HG02943 (cell line): ENCODE measurements at regions not wholly inside any gene's neighbourhood (a gene's known extent, or its start where the extent isn't known, plus 50 kb on each side); places are given as distances from the start of the nearest gene placed in this dataset.

Source experiments
- ATAC-seq: cut with Tn5 transposase; IDR thresholded peaks from one replicate; pipeline ENCODE4 v1.9.1; 2021; ENCODE audit warnings: mild to moderate bottlenecking, low read depth, moderate library complexity; ENCODE audit not compliant: unreplicated experiment

DNA sequence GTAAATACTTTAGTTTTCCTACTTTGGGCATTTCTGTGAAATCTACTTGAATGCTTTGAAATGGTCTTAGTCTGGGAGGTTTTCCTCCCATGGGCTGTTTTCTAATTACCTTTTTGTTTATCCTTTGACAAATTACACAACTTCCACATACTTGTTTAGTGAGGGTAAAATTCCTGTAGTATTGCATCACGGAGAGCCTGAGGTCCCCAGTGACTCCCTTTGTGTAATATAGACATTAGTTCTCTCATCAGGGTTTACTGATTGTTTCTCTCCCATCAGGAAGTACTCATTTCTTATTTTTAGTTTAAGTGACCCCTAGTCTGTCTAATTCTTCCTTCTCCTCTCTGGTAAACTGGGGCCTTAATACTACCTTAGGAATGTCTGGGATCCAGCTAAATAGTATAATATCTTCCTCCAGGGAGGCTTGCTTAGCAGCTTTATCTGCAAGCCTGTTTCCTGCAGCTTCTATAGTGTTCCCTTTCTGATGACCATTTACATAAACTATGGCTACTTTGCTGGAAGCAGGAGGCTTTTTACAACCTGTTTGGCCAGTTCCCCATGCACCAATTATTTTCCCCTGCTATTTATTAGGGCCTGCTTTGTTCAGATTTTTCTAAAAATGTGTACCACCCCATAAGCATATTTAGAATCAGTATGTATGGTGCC, 87.2 kb upstream of the XCR1 start:
- no peak for ATAC-seq

DNA sequence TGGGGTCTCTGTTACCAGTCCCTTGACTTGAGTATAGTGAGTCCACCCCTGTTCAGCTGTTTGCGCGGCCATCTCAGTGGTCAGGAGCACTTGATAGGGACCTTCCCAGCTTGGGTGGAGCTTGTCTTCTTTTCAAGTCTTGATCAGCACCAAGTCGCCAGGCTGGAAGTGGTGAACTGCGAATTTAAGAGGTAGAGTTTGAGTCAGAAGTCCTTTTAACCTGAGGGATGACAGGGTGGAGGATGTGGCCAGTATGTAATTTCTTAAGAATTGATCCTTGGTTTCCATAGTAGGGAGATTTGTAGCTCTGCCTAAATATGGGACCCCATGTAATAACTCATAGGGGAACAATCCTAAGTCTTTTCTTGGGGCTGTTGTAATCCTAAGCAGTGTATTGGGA, 86.3 kb upstream of the XCR1 start:
- ATAC-seq: no peak

DNA sequence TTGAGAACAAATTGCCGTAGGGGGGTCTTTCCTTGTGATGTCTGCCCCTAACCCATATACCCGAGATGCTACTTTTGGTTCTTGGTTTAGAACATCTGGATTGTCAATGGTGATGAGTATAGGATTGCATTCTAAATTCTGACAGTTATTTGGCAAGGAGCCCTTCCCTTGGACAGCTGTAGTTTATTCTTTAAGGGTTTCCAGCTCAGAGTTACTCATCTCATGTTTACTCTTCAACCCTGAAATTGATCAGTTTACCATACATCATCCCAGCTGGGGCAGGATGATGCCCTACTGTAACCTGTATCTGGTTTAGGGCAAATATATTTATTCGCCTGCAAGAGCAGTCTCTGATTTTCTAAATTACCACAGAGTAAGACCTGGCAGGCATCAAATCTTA, 85.7 kb upstream of the XCR1 start:
- ATAC-seq: no peak

DNA sequence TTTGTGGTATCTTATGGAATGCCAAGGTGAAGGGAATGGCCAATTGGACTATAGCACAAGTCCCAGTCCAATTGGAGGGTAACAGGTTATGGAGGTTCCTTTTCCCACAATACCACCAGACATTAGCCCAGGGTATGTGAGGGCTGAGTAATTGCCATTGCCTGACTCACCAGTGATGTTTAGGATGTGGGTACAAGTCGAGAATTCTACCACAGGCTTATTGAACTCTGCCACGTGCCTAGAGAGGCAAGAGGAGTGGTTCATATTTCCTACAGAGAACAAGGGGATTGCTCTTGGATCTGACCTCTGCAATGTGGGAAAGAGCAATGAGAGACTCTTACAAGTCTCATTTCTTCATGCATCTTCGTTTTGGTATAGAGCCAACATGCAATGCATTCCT, 85.0 kb upstream of the XCR1 start:
- ATAC-seq: no peak

DNA sequence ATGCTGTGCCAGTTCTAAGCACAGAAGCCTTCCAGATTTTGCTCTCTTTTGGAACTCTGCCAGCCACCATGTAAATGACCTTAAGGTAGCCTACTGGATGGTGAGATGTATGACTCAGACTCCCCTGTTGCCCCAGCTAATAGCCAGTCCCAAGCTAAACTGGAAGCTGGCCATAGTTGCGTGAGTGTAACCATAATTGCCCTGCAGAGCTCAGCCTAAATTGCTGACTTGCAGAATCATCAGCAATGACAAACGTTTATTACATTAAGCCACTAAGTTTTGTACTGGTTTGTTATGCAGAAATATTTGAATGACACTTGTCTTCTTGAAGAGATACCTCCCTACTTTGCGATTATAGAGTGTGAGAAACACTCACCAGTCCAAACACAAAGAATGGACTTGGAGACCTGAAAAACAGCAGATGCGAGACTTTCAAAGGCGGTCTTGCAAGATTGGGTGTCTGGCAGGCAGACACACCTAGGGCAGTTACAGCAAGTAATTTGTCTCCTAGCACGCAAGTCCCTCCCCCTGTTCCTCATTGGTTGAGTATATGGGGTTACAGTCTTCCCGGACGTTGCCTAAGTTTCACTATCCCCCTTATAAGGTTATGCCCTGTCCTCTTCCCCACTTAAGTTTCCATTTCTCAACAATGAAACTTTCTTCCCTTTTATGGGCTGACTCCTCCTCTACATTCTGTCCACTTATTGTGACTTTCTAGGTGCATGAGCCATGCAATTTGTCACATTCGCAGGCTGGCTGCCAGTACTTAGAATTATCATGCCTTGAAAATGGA, 83.6 kb upstream of the XCR1 start:
- peak; percentile 86 for ATAC-seq

DNA sequence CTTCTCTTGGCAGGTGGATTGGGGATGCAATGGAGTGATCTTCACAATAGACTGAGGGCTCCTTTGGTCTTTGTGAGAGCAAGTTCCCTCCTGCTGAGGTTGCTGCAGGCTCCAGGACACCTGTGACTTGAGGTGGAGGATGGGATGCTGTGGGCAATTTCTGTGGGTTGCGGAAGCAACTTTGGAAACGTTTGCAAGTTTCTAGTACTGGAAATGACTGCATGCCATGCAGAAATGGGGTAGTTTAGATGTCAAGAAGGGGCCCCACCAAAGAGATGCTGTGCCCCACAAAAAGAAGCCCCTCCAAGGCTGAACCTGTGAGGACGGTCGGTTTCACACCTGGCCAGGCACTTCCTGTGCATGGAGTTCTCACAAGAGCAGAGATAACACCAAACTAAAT, 80.4 kb upstream of the XCR1 start:
- no peak for ATAC-seq

DNA sequence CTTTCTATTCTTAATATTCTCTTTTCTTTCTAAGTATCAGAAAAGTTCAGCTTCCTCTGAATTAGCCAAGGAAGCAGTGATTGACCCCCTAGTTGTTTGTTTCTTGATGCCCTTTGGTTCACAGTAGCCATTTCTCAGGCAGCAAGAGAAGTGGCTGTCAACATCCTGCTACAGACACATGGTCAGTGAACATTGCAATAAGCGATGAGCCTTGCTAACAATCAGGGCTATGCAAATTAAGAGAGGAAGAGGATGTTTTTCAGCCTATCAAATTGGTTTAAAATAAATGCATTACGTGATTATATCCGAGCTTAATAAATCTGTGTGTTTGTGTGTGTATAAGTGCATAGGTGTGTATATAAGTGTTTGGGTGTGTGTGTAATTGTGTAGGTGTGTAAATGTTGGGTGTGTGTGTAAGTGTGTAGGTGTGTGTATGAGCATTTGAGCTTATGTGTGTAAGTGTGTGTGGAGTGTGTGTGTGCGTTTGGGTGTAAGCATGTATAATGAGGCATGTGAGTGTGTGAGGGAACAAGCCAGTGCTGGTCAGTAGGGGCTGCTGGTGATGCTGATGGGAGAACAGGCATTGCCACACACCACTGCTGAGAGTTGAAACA, 78.1 kb upstream of the XCR1 start:
- ATAC-seq: no peak

DNA sequence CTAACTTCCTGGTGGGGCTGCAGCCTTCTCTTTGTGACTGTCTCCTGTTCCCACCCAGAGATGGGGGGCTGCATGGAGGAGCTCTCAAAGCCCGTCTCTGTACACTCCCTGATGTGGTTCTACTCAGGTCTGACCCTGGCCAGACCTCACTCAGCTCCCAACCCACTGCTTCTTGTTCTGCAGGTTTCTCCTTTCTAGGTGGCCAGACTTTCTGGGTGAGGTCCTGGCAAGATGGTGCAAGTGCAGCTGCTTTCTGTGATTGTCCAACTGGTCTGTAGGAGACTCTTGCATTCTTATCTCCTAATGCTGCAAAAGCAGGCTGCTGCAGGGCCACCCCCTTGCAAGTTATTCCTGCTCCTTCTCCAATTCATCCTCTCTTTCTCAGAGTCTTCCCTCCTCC, 77.4 kb upstream of the XCR1 start:
- no peak for ATAC-seq

DNA sequence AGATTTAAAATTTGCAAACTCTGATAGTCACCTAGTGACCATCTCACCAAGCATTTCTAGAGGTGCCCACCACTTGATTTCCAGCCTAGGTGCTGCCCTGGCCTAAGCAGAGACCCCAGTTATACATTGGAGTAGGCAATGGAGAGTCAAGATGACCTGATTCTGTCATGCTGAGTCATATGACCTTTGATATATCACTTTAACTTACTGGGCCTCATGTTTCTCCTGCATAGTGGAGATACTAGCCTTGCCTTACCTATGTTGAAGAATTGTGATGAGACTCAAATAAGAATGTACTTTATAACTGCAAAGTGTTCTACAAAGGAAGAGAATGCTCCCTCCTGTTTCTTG, 75.5 kb upstream of the XCR1 start:
- no peak for ATAC-seq

DNA sequence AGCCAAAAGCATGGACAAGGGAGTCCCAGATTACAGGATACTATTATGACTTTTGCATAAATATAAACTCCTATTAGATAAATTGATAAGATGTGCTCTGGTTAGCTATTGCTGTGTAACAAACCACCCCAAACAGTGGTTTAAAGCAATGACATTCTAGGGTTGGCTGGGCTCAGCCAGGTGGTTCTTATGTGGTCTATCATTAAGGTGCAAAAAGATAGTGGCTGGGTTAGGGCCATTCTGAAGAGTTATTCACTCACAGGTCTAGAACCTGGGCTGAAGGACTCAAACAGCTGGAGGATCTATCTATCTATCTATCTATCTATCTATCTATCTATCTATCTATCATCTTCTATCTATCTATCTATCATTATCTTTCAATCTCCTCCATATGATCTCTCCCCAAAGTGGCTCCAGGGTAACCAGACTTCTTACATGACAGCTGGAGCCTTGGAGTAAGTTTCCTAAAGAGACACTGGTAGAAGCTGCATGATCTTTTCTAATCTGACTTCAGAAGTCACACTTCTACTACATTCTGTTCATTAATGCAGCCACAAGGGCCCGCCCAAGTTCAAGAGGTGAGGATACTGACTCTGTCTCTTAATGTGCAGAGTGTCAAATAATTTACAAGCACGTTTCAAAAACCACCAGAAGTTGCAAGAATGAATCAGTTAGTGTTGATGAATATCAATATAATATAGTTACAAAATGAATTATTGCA, 74.9 kb upstream of the XCR1 start:
- ATAC-seq: no peak

DNA sequence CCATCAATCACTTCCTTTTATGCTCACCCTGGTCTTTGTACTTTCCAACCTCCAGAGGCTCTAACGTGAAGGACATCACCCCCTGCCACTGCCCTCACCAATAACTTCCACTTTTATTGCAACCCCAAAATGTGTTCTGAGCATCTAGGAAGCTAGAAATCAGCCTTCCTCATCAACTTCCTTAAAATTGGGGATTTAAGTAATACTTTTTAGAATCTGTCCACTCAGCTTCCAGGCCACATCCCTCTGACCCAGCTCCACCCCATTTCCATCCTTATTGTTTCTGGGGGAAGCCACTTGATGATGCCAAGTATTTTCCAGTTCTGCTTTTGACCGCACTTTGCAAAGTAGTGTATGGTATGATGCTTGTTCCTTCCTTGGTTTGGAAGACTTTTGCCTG, 73.5 kb upstream of the XCR1 start:
- ATAC-seq: no peak

DNA sequence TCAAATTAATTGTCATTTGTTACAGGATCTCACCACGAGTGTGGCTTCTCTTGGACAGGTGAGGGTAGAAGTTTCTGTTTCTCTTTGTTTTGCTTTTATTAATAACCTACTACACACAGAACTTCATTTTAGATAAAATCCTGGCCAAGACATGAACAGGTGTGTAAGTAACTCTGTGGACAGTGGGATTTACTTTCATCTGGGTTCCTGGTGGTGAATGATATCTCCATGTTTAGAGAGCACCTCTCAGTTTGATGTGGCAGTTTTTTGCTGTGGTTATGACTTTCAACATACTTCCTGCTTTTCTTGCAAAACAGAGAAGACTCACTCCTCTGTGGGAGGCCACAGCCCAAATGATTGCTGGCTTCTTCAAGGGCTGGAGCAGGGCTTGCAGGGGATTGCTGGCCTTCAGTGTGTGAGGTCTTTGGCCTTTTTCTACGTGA, 71.1 kb upstream of the XCR1 start:
- no peak for ATAC-seq

DNA sequence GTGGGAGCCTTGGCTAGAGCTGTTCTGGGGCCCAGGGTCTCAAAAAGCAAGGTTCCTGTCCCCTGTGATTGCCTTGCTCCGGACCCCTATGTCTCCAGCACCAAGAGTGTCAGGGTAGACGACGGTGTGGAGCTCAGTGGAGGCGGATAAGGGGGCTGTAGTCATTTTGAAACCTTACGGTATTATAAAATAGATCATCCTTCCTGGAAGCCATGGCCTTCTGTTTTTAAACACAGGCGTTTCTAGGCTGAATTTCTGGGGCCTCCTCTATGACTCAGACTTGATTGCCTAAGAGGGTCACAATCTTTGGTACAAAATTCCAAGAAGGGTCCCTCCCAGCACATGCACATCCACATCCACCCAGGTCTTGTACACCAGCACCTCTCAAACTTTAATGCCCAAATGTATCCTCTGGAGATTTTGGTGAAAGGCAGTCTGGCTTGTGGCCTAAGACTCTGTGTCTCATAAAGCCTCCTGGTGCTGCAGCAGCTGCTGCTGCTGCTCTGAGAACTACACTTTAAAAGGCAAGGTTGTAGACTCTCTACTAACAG, 70.5 kb upstream of the XCR1 start:
- ATAC-seq: no peak

DNA sequence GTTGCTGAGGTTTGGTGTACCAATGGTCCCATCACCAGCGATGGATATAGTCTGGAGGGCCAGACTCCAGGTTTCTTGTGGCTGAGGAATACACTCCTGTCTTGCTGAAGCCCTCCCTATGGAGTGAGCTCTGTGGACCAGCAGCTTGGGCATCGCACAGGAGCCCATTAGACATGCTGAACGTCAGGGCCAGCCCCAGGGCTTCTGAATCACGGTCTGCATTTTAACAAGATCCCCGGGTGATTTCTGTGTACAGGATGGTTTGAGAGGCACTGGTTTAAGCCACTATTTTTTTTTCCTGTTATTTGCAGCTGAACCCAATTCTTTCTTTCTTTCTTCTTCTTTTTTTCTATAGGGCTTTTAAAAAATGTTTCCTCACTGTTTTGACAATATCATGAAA, 69.5 kb upstream of the XCR1 start:
- ATAC-seq: no peak

DNA sequence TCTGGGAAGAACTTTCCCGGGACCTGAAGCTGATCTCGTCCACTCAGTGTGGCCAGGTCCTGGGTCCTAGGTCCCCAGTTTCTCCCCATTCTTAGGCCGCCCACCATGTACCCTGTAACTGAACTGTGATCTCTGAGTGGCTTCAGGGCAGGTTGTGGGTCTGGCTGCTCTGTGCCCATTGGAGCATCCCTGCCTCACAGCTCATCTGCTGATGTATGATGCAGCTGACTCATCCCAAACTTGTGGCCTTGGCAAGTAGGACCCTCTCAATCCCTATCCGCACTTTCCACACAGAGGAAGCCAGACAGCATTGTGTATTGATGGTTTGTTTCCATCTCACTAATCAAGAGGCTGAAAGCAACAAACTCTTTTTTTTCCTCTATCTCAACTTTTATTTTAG, 69.1 kb upstream of the XCR1 start:
- no peak for ATAC-seq

DNA sequence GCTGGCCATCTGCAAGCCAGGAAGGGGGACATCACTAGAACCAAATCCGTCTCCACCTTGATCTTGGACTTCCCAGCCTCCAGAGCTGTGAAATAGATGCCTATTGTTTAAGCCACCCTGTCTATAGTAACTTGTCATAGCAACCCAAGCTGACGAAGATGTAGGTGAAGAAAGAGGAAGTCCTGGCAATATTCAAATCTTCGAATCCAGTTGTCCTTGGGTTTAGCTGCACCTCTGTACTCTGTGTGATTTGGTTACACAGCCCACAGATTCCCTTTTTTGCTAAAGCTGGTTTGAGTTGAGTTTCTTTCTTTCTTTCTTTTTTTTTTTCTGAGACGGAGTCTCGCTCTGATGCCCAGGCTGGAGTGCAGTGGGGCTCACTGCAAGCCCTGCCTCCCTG, 68.0 kb upstream of the XCR1 start:
- peak; percentile 47 for ATAC-seq

DNA sequence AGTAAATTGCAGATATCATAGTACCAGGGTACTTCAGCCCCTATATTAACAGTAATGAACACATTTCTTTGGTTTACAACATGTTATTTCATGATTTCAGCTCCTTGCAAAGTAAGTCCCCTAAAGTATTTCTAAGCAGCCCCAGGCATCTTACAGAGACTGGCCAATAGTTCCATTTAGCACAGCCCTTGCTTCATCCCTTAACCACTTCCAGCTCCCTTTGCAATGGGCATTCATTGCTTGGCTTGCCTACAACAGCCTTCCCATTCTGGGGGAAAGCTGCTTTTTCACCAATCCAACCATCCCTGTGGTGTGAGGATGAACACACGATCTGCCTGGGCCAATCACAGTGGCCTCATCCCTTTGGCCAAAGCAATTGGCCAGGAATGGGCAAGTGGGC, 67.2 kb upstream of the XCR1 start:
- ATAC-seq: no peak

DNA sequence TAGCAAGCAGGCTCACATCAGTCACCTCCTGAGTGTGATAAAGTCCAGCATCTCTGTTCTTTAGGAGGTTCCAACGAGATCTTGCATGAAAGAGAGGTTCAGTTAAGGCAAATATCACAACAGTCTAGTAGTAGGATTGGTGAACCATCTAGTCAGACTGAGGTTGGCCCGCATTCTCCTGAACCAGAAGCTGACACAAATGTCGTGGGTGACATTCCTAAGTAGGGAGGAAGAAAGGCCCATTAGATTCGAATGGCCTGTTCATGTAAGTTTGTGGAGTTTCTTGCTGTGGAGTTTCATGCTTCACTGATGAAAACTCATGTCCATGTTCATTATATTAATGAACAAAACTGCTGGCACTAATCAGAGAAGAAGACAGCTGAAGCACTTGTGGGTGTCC, 66.7 kb upstream of the XCR1 start:
- ATAC-seq: no peak

DNA sequence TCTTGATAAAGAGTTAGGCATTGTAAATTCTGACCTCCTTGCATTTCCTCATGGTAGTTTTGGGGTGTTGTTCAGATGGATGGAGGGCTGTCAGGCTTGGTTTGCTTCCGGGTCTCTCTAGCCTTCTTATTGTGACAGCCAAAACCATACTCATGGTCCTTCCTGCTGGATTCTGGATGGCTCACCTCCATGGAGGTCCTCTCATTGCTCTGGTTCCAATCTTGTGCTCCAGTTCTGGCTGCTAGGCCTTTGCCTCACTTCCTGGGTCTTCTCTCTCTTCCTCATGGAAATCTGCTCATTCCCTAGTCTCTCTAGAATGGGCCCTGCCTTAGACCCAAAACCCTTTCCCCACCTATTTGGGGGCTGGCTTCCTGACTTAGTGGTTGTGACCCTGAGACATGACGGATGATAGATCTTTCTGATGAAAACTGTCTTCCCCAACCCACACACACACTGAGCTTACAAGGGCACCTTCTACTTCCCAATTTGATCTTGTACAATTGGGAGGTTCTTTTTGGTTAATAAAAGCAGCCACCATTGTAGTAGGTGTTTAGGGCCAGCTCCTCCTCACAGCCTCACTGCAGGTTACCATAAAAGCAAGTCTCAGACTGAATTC, 66.2 kb upstream of the XCR1 start:
- ATAC-seq: no peak

DNA sequence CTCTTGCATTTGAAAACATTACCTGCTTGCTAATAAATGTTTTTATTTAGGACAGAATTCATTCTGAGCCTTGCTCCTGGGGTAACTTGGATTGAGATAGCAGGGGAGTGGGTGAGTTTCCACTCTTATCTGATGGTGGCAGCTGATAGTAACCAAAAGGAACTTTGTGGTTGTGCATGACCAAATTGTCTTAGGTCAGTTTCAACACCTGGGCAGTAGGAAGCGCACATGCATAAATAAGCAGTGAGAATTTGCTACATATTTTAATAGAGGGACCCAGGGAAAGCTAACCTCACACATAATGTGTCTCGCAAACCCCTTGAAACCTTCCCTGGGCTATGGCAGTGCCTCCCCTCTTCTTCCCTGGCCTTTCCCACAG, 65.4 kb upstream of the XCR1 start:
- ATAC-seq: peak; percentile 48
